Stimulated activated CD8-positive, alpha-beta memory T cell treated with anti-CD3 and anti-CD28 coated beads, Interleukin-12 subunit alpha, Interleukin-12 subunit beta, amount 100 ng/mL, for 1 hour (primary cell): ENCODE measurements at regions not wholly inside any gene's neighbourhood (a gene's known extent, or its start where the extent isn't known, plus 50 kb on each side); places are given as distances from the start of the nearest gene placed in this dataset.
"Not testable (repeated sequence)": the region's sequence is repeated elsewhere in the genome, so short reads cannot be mapped to it uniquely, and the experiment has no call there.

Experiments used
- DNase-seq: peaks from one replicate; pipeline ENCODE4 v3.0.0-alpha.2; 2020; ENCODE audit warnings: low read depth

GRCh38 chr4:188287169-188287894, 148.1 kb downstream of the TRIML1 start:
- no peak for DNase-seq

- no peak for DNase-seq
These were observed 150.4 kb downstream of the TRIML1 start for GRCh38 chr4:188289531-188290125.

- no peak for DNase-seq
These were observed 156.7 kb downstream of the TRIML1 start for GRCh38 chr4:188295899-188296298.

GRCh38 chr4:188296331-188296730, 157.1 kb downstream of the TRIML1 start:
- no peak for DNase-seq

- no peak for DNase-seq
These were observed 158.6 kb downstream of the TRIML1 start for GRCh38 chr4:188297873-188298272.

GRCh38 chr4:188299161-188299560, 159.9 kb downstream of the TRIML1 start:
- no peak for DNase-seq

GRCh38 chr4:188300385-188300784, 161.1 kb downstream of the TRIML1 start:
- DNase-seq = no peak

- DNase-seq = no peak
These were observed 166.4 kb downstream of the TRIML1 start for GRCh38 chr4:188305690-188306089.

- DNase-seq = no peak
These were observed 168.3 kb downstream of the TRIML1 start for GRCh38 chr4:188307591-188307990.

GRCh38 chr4:188308142-188308541, 168.9 kb downstream of the TRIML1 start:
- no peak for DNase-seq

- no peak for DNase-seq
These were observed 177.2 kb downstream of the TRIML1 start for GRCh38 chr4:188316391-188316790.

GRCh38 chr4:188328966-188329365, 189.7 kb downstream of the TRIML1 start:
- no peak for DNase-seq

- no peak for DNase-seq
These were observed 190.3 kb downstream of the TRIML1 start for GRCh38 chr4:188329521-188329920.

- no peak for DNase-seq
These were observed 193.0 kb downstream of the TRIML1 start for GRCh38 chr4:188332265-188332664.

GRCh38 chr4:188336891-188337290, 197.7 kb downstream of the TRIML1 start:
- DNase-seq = no peak

GRCh38 chr4:188341428-188341827, 202.2 kb downstream of the TRIML1 start:
- no peak for DNase-seq

GRCh38 chr4:188346171-188346809, 207.0 kb downstream of the TRIML1 start:
- no peak for DNase-seq

- no peak for DNase-seq
These were observed 208.1 kb downstream of the TRIML1 start for GRCh38 chr4:188347339-188347738.

GRCh38 chr4:188349569-188349968, 210.3 kb downstream of the TRIML1 start:
- DNase-seq = not testable (repeated sequence)

GRCh38 chr4:188363196-188363595, 224.0 kb downstream of the TRIML1 start:
- DNase-seq = no peak

- no peak for DNase-seq
These were observed 231.5 kb downstream of the TRIML1 start for GRCh38 chr4:188370777-188371176.

GRCh38 chr4:188372058-188372457, 232.8 kb downstream of the TRIML1 start:
- DNase-seq = no peak

GRCh38 chr4:188372829-188373228, 233.6 kb downstream of the TRIML1 start:
- no peak for DNase-seq
